Activated CD4-positive, alpha-beta T cell treated with anti-CD3 and anti-CD28 coated beads for 36 hours (primary cell): ENCODE measurements at regions not wholly inside any gene's neighbourhood (a gene's known extent, or its start where the extent isn't known, plus 50 kb on each side); places are given as distances from the start of the nearest gene placed in this dataset.
"Not testable (repeated sequence)": the region's sequence is repeated elsewhere in the genome, so short reads cannot be mapped to it uniquely, and the experiment has no call there.

Source experiments
- ATAC-seq: fragments of 200-7000 bp; cut with Tn5 transposase; one replicate; pipeline ENCODE4 v1.10.0; 2021; ENCODE audit warnings: mild to moderate bottlenecking, moderate library complexity
- CTCF ChIA-PET: fragments of 350-600 bp; sonication (Branson Sonifier 250); formaldehyde crosslinking; loops from one replicate; lab custom pipeline; 2021; ENCODE audit warnings: antibody characterized with exemption; lab: Charles Lee
- POLR2A ChIA-PET: fragments of 350-600 bp; sonication (Branson Sonifier 250); formaldehyde crosslinking; loops from one replicate; lab custom pipeline; 2021; ENCODE audit warnings: antibody characterized with exemption, inconsistent platforms; lab: Charles Lee
- DNase-seq: peaks from one replicate; pipeline ENCODE4 v3.0.0-alpha.2; 2020
- H3K27ac Mint-ChIP-seq: one replicate; pipeline ENCODE4 v1.8.0; 2021; ENCODE audit warnings: mixed read lengths
- H3K27me3 Mint-ChIP-seq: one replicate; pipeline ENCODE4 v1.8.0; 2021; ENCODE audit warnings: mixed read lengths
- H3K36me3 Mint-ChIP-seq: one replicate; pipeline ENCODE4 v1.8.0; 2021; ENCODE audit warnings: low read depth, mixed read lengths
- H3K4me1 Mint-ChIP-seq: one replicate; pipeline ENCODE4 v1.8.0; 2021; ENCODE audit warnings: mixed read lengths
- H3K4me3 Mint-ChIP-seq: one replicate; pipeline ENCODE4 v1.8.0; 2021; ENCODE audit warnings: mild to moderate bottlenecking, moderate library complexity, mixed read lengths
- H3K9me3 Mint-ChIP-seq: one replicate; pipeline ENCODE4 v1.8.0; 2021; ENCODE audit warnings: low read depth, mixed read lengths
- intact Hi-C, 2 experiments: fragments of 100-400 bp; cut with DNase I in 1 of 2; cut with micrococcal nuclease in 1 of 2; formaldehyde crosslinking; loops; one replicate each; pipeline versions ENCODE4 v1.14.2 to v1.15.1; 2022 to 2024; cut with DNase I, micrococcal nuclease

DNA sequence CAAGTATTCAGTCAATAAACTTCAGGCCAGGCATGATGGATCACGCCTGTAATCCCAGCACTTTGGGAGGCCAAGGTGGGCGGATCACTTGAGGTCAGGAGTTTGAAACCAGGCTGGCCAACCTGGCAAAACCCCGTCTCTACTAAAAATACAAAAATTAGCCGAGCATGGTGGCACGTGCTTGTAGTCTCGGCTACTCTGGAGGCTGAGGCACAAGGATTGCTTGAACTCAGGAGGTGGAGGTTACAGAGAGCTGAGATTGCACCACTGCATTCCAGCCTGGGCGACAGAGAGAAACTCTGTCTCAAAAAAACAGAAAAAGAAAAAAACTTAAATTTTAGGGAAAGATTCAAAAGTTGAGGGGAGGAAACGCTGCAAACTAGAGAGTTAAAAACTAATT, 162.8 kb upstream of the SERTAD2 start:
- POLR2A ChIA-PET, H3K27me3 Mint-ChIP-seq, H3K9me3 Mint-ChIP-seq, H3K4me3 Mint-ChIP-seq, ATAC-seq, intact Hi-C loops, H3K27ac Mint-ChIP-seq, CTCF ChIA-PET, H3K36me3 Mint-ChIP-seq, DNase-seq: not testable (repeated sequence)
- peaks cover 31% of the 10 kb centered on the region for H3K4me1 Mint-ChIP-seq

- Mint-ChIP-seq H3K4me1 (peaks cover 23% of the 10 kb centered on the region), H3K27ac (no peak overlapping the region), H3K9me3 (no peaks in the 10 kb centered on the region), H3K27me3 (no peaks in the 10 kb centered on the region), H3K4me3 (no peak overlapping the region), H3K36me3 (no peaks in the 10 kb centered on the region)
- POLR2A ChIA-PET = no interaction called here
- intact Hi-C loops = no loop called here
- ATAC-seq (no peak), DNase-seq (no peak)
- CTCF ChIA-PET = no interaction called here
Observed at GRCh38 chr2:64817453-64817852, 163.7 kb upstream of the SERTAD2 start.

DNA sequence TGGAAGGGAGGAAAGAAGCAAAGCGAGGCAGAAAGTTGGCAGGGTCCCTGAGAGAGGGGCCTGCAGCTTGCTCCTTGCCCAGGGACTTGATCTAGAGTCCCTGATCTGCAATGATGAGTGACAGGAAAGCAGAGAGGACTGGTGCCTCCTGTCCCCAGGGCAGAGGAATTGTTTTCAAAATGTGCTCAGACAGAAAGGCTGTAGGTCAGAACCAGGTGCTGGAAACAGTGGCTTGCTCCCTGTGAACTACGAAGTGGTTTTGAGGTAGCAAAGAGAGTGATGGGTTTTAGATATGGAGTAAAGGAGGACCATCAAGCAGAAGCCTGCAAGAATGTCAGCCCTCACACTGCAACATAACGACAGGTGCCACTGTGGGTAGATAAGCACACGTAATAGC, 164.9 kb upstream of the SERTAD2 start:
- CTCF ChIA-PET = interaction anchor here (0.6 to 2.4 kb wide), 2 partner anchors 13 to 154 kb away, joined by 3 to 17 read pairs; no protein-coding TSS in a partner anchor
- Mint-ChIP-seq H3K4me3 (no peak overlapping the region), H3K4me1 (peaks cover 23% of the 10 kb centered on the region), H3K27ac (no peak overlapping the region), H3K36me3 (no peaks in the 10 kb centered on the region), H3K9me3 (no peaks in the 10 kb centered on the region), H3K27me3 (no peaks in the 10 kb centered on the region)
- ATAC-seq (no peak), DNase-seq (no peak)
- intact Hi-C loops = loop anchor here in 1 of 2 experiments (1.0 to 2.0 kb wide), 2 partner anchors 11 to 68 kb away; no protein-coding TSS in a partner anchor
- POLR2A ChIA-PET = interaction anchor here (0.8 kb wide), 1 partner anchor 12 kb away, joined by 3 read pairs; no protein-coding TSS in a partner anchor

DNA sequence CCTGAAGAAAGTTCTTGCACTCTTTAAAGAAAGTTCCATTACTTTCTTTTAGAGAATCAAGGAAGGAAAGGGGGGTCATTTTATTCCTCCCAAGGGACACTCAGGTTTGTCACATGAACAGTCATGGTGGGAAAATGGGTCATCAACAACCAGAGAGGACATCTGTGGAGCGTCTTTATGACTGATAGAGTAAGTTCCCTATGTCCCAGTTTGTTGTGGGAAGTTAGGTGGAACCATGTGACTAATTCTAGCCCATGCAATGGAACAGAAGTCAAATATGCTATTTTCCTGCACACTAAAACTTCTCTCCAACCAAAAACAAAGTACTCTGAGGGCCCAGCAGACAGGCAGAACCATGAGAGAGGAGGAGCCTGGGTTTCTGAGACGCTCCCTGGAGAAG, 165.6 kb upstream of the SERTAD2 start:
- Mint-ChIP-seq H3K4me1 (peaks cover 23% of the 10 kb centered on the region), H3K27ac (peak overlapping the region; percentile 92)
- POLR2A ChIA-PET = interaction anchor here (0.8 kb wide), 1 partner anchor 11 kb away, joined by 3 read pairs; no protein-coding TSS in a partner anchor

GRCh38 chr2:64819774-64820688, 166.3 kb upstream of the SERTAD2 start:
- peak; percentile 98 for ATAC-seq
- intact Hi-C loops = loop anchor here (1.0 to 2.0 kb wide), 2 partner anchors 13 to 69 kb away; no protein-coding TSS in a partner anchor
- peak overlapping the region; percentile 35 for H3K4me3 Mint-ChIP-seq
- DNase-seq = peak; percentile 75
- no peaks in the 10 kb centered on the region for H3K9me3 Mint-ChIP-seq
- peak overlapping the region; percentile 92 for H3K27ac Mint-ChIP-seq
- H3K4me1 Mint-ChIP-seq = peaks cover 23% of the 10 kb centered on the region
- H3K27me3 Mint-ChIP-seq = no peaks in the 10 kb centered on the region
- H3K36me3 Mint-ChIP-seq = no peaks in the 10 kb centered on the region
- ChIA-PET POLR2A (no interaction called here), CTCF (interaction anchor here (0.6 to 2.4 kb wide), 6 partner anchors 11 to 526 kb away, joined by 3 to 17 read pairs (median 5); no protein-coding TSS in a partner anchor)

More for the DNA sequence above, 165.6 kb upstream of the SERTAD2 start:
- peak; percentile 32 for ATAC-seq
- H3K27me3 Mint-ChIP-seq = no peaks in the 10 kb centered on the region
- intact Hi-C loops = loop anchor here in 1 of 2 experiments (1.0 to 2.0 kb wide), 2 partner anchors 12 to 69 kb away; no protein-coding TSS in a partner anchor
- H3K36me3 Mint-ChIP-seq = no peaks in the 10 kb centered on the region
- no peaks in the 10 kb centered on the region for H3K9me3 Mint-ChIP-seq
- peak overlapping the region; percentile 35 for H3K4me3 Mint-ChIP-seq
- no peak for DNase-seq
- CTCF ChIA-PET = interaction anchor here (2.4 kb wide), 1 partner anchor 12 kb away, joined by 17 read pairs; no protein-coding TSS in a partner anchor

DNA sequence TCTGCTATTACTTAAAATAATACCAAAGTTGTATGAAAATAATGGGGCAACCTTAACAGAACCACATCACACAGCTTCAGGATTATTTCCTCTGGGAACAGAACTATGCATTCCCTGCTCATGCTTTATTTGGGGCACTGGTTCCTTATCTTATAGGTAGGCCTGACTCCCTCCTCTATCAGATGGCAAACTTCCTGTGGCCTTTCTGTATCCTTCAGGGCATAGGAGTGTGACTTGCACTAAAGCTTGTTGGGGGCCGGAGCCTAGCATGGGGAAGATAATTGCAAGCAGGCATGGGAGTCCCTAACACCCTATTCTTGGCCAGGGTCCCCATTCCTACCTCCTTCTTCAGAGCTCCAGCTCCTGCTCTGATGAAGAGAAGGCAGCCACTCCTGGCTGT, 167.2 kb upstream of the SERTAD2 start:
- no peak overlapping the region for H3K4me3 Mint-ChIP-seq
- ATAC-seq (no peak), DNase-seq (no peak)
- H3K27me3 Mint-ChIP-seq = no peaks in the 10 kb centered on the region
- no peaks in the 10 kb centered on the region for H3K9me3 Mint-ChIP-seq
- intact Hi-C loops = loop anchor here in 1 of 2 experiments (1.0 kb wide), 1 partner anchor 14 kb away; no protein-coding TSS in a partner anchor
- ChIA-PET POLR2A (interaction anchor here (0.9 kb wide), 1 partner anchor 10 kb away, joined by 4 read pairs; no protein-coding TSS in a partner anchor), CTCF (interaction anchor here (0.6 to 2.4 kb wide), 5 partner anchors 11 to 527 kb away, joined by 3 to 17 read pairs (median 5); no protein-coding TSS in a partner anchor)
- no peaks in the 10 kb centered on the region for H3K36me3 Mint-ChIP-seq
- peaks cover 23% of the 10 kb centered on the region for H3K4me1 Mint-ChIP-seq
- no peak overlapping the region for H3K27ac Mint-ChIP-seq

DNA sequence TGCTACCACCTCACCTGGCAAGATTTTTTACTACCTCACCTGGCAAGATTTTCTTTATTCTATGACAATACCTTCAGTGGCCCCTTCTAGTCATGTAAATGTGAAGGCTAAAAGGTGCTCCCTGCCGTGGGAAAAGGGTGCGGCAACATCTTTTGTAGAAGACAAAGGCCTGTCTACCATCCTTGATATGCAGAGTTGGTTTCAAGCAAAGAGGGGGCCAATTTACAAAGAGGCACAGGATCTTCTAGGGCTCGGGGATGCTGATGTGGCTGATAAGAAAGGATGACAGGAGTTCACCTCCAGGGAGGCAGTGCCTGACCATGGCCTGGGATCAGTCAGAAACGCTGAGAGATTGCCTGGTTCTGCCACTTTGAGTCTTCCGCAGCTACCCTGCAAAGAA, 165.4 kb upstream of the SLC1A4 start:
- H3K9me3 Mint-ChIP-seq = no peaks in the 10 kb centered on the region
- ChIA-PET POLR2A (no interaction called here), CTCF (interaction anchor here (1.2 kb wide), 1 partner anchor 237 kb away, joined by 4 read pairs; no protein-coding TSS in a partner anchor)
- no peak overlapping the region for H3K4me3 Mint-ChIP-seq
- H3K27me3 Mint-ChIP-seq = no peaks in the 10 kb centered on the region
- DNase-seq (no peak), ATAC-seq (no peak)
- H3K27ac Mint-ChIP-seq = no peak overlapping the region
- intact Hi-C loops = no loop called here
- H3K4me1 Mint-ChIP-seq = peaks cover 18% of the 10 kb centered on the region
- H3K36me3 Mint-ChIP-seq = no peaks in the 10 kb centered on the region

GRCh38 chr2:64825831-64826491, 163.2 kb upstream of the SLC1A4 start:
- intact Hi-C loops = no loop called here
- H3K27me3 Mint-ChIP-seq = no peaks in the 10 kb centered on the region
- H3K36me3 Mint-ChIP-seq = no peaks in the 10 kb centered on the region
- ChIA-PET CTCF (no interaction called here), POLR2A (no interaction called here)
- no peak overlapping the region for H3K4me3 Mint-ChIP-seq
- DNase-seq = no peak
- ATAC-seq = no peak
- peaks cover 6% of the 10 kb centered on the region for H3K4me1 Mint-ChIP-seq
- H3K27ac Mint-ChIP-seq = no peak overlapping the region
- no peaks in the 10 kb centered on the region for H3K9me3 Mint-ChIP-seq

DNA sequence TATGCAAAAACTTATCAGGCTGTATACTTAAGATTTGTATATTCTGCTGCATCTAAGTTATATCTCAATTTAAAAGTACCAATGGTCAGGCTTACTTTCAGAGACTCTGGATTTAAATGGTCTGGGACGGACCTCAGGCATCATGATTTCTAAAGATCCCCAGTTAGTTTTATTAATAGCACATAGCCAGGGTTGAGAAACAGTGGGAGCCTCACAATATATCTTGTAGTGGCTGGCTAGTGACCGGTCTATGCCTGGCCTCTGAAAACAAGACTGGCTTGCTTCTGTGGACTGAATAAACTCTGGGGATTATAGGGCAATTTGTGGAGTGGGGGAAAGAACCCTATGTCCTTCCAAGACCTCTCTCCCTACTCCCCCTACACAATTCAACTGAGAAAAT, 162.5 kb upstream of the SLC1A4 start:
- Mint-ChIP-seq H3K4me3 (no peak overlapping the region), H3K4me1 (peaks cover 13% of the 10 kb centered on the region), H3K27ac (no peak overlapping the region), H3K36me3 (no peaks in the 10 kb centered on the region), H3K9me3 (no peaks in the 10 kb centered on the region), H3K27me3 (no peaks in the 10 kb centered on the region)
- no peak for DNase-seq
- POLR2A ChIA-PET = no interaction called here
- CTCF ChIA-PET = interaction anchor here (0.8 to 3.0 kb wide), 4 partner anchors 14 to 303 kb away, joined by 3 to 13 read pairs (median 4); partner anchors contain the start of gene AFTPH
- intact Hi-C loops = no loop called here
- no peak for ATAC-seq

- no peaks in the 10 kb centered on the region for H3K9me3 Mint-ChIP-seq
- no peaks in the 10 kb centered on the region for H3K36me3 Mint-ChIP-seq
- DNase-seq = no peak
- ChIA-PET CTCF (interaction anchor here (1.0 to 3.0 kb wide), 4 partner anchors 11 to 182 kb away, joined by 3 to 13 read pairs (median 4); no protein-coding TSS in a partner anchor), POLR2A (no interaction called here)
- no peaks in the 10 kb centered on the region for H3K27me3 Mint-ChIP-seq
- no peak overlapping the region for H3K4me3 Mint-ChIP-seq
- peaks cover 16% of the 10 kb centered on the region for H3K4me1 Mint-ChIP-seq
- no peak overlapping the region for H3K27ac Mint-ChIP-seq
- no peak for ATAC-seq
- intact Hi-C loops = no loop called here
Observed at GRCh38 chr2:64828261-64828660, 160.9 kb upstream of the SLC1A4 start.

GRCh38 chr2:64829525-64829924, 159.7 kb upstream of the SLC1A4 start:
- intact Hi-C loops = no loop called here
- Mint-ChIP-seq H3K27me3 (no peaks in the 10 kb centered on the region), H3K9me3 (no peaks in the 10 kb centered on the region), H3K4me1 (peaks cover 16% of the 10 kb centered on the region), H3K4me3 (no peak overlapping the region), H3K36me3 (no peaks in the 10 kb centered on the region), H3K27ac (no peak overlapping the region)
- ChIA-PET CTCF (interaction anchor here (0.7 to 3.0 kb wide), 4 partner anchors 10 to 305 kb away, joined by 3 to 13 read pairs (median 3); no protein-coding TSS in a partner anchor), POLR2A (interaction anchor here (1.5 kb wide), 1 partner anchor 9 kb away, joined by 4 read pairs; no protein-coding TSS in a partner anchor)
- no peak for ATAC-seq
- no peak for DNase-seq
